Naive thymus-derived CD8-positive, alpha-beta T cell (primary cell): ENCODE measurements at regions not wholly inside any gene's neighbourhood (a gene's known extent, or its start where the extent isn't known, plus 50 kb on each side); places are given as distances from the start of the nearest gene placed in this dataset.

Experiments
- ATAC-seq, 2 donors: fragments of 150-1000 bp; cut with Tn5 transposase in 1 of 2; sonication (Bioruptor Pico), chemical (Tn5 transposase) in 1 of 2; 1 replicate in 1 of 2; 2 replicates in 1 of 2; pipeline ENCODE4 v1.10.0; 2021; ENCODE audit warnings: mild to moderate bottlenecking in 2 of 2, moderate library complexity in 2 of 2
- POLR2A ChIA-PET: fragments of 350-600 bp; sonication (Branson Sonifier 250); formaldehyde crosslinking; loops from one replicate; lab custom pipeline; 2021; ENCODE audit warnings: antibody characterized with exemption; lab: Charles Lee
- DNase-seq, 10 donors: peaks; one replicate each; pipeline versions ENCODE4 v3.0.0 to v3.0.0-alpha.2; 2020 to 2022
- H3K27ac Mint-ChIP-seq, 10 donors: one replicate each; pipeline ENCODE4 v1.8.0; 2020 to 2022; ENCODE audit warnings: mild to moderate bottlenecking in 10 of 10, mixed read lengths in 10 of 10, moderate library complexity in 4 of 10, inconsistent platforms in 1 of 10
- H3K27me3 Mint-ChIP-seq, 5 donors: one replicate each; pipeline ENCODE4 v1.8.0; 2021 to 2022; ENCODE audit warnings: mixed read lengths in 5 of 5
- H3K36me3 Mint-ChIP-seq, 3 donors: one replicate each; pipeline ENCODE4 v1.8.0; 2020 to 2022; ENCODE audit warnings: mixed read lengths in 3 of 3, mild to moderate bottlenecking in 2 of 3, inconsistent platforms in 1 of 3
- H3K4me1 Mint-ChIP-seq, 4 donors: one replicate each; pipeline ENCODE4 v1.8.0; 2021 to 2022; ENCODE audit warnings: mixed read lengths in 4 of 4
- H3K4me3 Mint-ChIP-seq, 10 donors: one replicate each; pipeline ENCODE4 v1.8.0; 2020 to 2022; ENCODE audit warnings: mild to moderate bottlenecking in 10 of 10, mixed read lengths in 10 of 10, moderate library complexity in 6 of 10, inconsistent platforms in 1 of 10
- H3K9me3 Mint-ChIP-seq, 9 donors: one replicate each; pipeline ENCODE4 v1.8.0; 2020 to 2022; ENCODE audit warnings: mixed read lengths in 9 of 9, mild to moderate bottlenecking in 3 of 9, inconsistent platforms in 1 of 9, moderate library complexity in 1 of 9

DNA sequence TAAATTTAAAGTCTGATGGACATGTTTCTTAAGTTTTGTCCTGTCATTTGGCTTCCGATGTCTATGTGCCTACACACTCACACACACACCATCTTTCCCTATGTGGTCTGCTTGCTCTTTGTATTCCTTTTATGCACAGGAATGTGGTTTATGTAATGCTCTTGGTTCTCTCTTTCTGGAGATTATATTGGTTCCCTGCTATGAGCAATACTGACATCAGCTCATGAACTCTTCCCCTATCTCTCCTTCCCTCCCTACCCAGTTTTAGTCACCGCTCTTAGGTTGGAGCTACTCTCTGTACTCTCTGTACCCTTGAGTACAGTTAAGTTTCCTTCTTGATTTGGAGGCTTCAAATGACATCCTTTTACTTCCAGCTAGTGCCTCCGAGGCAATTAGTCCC, 77.9 kb upstream of the MVB12B start:
- Mint-ChIP-seq H3K27me3 (peaks cover 10 to 49% (median 23%) of the 10 kb centered on the region in 5 donors), H3K27ac (no peak overlapping the region), H3K9me3 (peaks cover 7 to 32% (median 15%) of the 10 kb centered on the region in 9 donors), H3K4me3 (no peak overlapping the region), H3K4me1 (no peaks in the 10 kb centered on the region), H3K36me3 (peaks cover 0 to 26% (median 2%) of the 10 kb centered on the region in 3 donors)
- DNase-seq (no peak), ATAC-seq (no peak)
- POLR2A ChIA-PET, result no interaction called here

DNA sequence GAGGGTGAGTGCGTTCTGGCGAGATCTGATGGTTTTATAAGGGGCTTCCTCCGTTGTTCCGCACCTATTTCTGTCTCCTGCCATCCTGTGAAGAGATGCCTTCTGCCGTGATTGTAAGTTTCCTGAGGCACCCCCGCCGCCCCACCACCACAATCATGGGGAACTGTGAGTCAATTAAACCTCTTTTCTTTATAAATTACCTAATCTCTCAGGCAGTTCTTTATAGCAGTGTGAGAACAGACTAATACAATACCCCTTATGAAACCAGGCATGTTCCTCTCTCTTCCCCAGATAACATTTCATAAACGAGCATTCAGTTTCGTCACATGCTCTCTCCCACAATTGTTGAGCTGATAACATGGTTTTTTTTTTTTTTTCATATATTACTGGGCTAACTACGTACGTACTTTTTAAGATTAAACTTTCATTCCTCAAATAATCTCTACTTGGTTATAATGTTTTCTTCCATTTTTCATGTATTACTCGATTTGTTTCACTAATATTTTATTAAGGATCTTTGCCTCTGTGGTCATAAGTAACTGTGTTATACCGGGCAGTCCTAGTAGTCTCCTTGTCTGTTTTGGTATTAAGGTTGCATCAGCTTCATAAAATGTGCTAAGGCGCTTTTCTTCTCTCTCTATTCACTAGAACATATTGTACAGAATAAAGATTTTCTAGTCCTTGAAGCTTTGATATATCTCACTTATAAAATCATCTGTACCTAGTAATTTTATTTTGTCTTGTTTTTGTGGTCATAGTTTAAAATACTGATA, 64.9 kb upstream of the MVB12B start:
- ATAC-seq (no peak), DNase-seq (no peak)
- Mint-ChIP-seq H3K27ac (peak overlapping the region in 1 of 10 donors; percentile 19), H3K9me3 (peaks cover 0 to 24% (median 13%) of the 10 kb centered on the region in 9 donors), H3K4me1 (peaks cover 3 to 9% (median 5%) of the 10 kb centered on the region in 4 donors), H3K27me3 (peaks cover 14 to 53% (median 21%) of the 10 kb centered on the region in 5 donors), H3K4me3 (no peak overlapping the region), H3K36me3 (peaks cover 0 to 16% (median 2%) of the 10 kb centered on the region in 3 donors)
- POLR2A ChIA-PET, result no interaction called here

DNA sequence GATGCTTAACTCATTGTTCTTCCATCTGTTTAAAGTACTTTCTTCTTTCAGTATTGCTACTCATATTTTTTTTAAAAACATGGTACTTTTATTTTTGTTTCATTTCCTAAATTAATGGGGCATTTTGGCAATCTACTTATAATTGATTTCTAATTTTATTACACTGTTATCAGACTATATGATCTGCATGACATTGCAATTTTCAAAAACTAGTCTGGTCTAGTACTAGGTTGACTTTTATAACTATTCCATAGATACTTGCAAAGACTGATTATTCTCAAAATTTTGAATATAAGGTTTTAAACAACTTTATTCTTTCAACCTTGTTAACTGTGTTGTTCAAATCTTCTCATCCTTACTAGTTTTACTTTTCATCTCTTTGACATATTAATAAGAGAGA, 63.9 kb upstream of the MVB12B start:
- peaks cover 3 to 9% (median 5%) of the 10 kb centered on the region in 4 donors for H3K4me1 Mint-ChIP-seq
- DNase-seq (no peak), ATAC-seq (no peak)
- POLR2A ChIA-PET, result no interaction called here
- no peak overlapping the region for H3K4me3 Mint-ChIP-seq
- H3K9me3 Mint-ChIP-seq, result peaks cover 0 to 24% (median 13%) of the 10 kb centered on the region in 9 donors
- peaks cover 0 to 16% (median 2%) of the 10 kb centered on the region in 3 donors for H3K36me3 Mint-ChIP-seq
- H3K27me3 Mint-ChIP-seq, result peaks cover 12 to 51% (median 21%) of the 10 kb centered on the region in 5 donors
- H3K27ac Mint-ChIP-seq, result no peak overlapping the region

DNA sequence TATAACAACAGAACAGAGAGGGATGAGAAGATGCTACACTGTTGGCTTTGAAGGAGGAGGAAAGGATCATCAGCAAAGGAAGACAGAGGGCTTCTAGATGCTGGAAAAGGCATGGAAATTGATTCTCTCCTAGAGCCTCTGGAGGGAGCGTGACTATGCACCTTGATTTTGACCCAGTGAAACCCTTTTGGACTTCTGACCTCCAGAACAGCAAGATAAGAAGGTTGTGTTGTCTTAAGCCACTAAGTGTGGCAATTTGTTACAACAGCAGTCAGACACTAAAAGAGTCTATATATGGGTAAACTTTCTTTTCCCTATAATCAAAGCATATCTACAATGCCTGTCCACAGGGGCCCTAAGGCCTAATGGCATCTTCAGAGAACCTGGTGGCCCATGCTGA, 56.1 kb upstream of the MVB12B start:
- ATAC-seq (no peak), DNase-seq (no peak)
- Mint-ChIP-seq H3K36me3 (peaks cover 0 to 14% (median 2%) of the 10 kb centered on the region in 3 donors), H3K27me3 (peaks cover 4 to 18% (median 11%) of the 10 kb centered on the region in 5 donors), H3K4me3 (no peak overlapping the region), H3K9me3 (peaks cover 0 to 17% (median 2%) of the 10 kb centered on the region in 9 donors), H3K4me1 (no peaks in the 10 kb centered on the region), H3K27ac (no peak overlapping the region)
- POLR2A ChIA-PET, result no interaction called here

DNA sequence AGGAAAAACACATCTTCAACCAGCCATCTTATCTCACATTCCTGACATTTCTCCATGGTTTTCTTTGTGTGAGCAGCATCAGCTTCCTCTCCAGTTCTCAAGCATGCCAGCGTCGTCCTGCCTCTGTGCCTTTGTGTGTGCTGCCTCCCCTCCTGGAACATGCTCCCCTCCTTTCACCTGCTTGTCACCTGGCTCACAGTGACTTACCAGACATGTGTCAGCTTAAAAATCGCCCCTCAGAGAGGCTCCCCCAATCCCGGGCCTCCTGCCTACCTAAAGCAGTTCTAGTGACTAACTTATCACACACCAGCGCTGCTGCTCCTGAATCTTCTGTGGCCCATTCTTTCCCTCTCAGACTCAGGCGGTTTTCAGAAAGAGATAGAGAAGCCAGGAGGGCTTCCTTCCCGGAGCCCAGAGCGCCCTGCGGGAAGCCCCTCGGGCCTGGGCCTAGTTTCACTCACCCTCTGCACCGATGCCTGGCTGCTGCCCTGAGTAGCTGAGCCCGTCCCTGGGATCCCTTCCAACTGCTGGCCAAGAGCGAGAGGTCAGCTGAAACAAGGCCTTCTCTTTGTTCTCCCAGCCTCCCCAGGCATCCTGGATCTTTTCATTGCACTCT, 51.1 kb upstream of the MVB12B start:
- H3K27me3 Mint-ChIP-seq, result peaks cover 13 to 47% (median 27%) of the 10 kb centered on the region in 5 donors
- peaks cover 0 to 24% (median 3%) of the 10 kb centered on the region in 3 donors for H3K36me3 Mint-ChIP-seq
- no peak overlapping the region for H3K4me3 Mint-ChIP-seq
- H3K27ac Mint-ChIP-seq, result peak overlapping the region in 3 of 10 donors; percentile 14 to 64 (median 30)
- no peak for ATAC-seq
- DNase-seq, result no peak
- no peaks in the 10 kb centered on the region for H3K4me1 Mint-ChIP-seq
- peaks cover 2 to 31% (median 10%) of the 10 kb centered on the region in 9 donors for H3K9me3 Mint-ChIP-seq
- POLR2A ChIA-PET, result no interaction called here

DNA sequence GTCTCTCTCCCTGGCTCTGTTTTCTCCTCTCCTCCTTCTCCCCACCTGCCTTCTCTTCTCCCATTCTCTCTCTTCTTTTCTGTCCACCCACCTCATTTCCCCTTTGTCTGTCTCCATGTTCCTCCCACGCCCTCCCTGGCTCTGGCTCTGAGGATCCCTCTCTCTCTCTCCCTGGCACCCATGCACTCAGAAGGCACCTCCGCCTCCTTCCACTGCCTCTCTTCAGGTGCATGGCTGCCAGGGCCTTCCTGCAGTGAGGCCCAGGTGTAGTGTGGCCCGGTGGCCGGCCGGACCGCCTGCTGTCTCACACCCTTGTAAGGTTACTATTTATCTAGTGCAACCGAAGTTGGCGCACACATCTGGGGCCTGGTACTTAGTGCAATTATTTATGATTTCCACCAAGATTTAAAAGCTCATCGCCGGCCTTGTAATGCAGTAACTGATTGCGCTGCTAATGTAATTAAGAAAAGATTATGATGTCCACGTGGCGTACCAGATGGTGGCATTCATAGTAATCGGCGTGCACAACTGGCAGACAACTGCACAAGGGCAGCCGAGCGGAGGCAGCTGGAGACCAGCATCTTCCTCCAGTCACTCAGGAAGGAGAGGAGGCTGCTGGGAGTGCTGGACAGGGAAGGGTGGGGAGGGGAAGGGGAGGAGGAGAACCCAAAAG, 50.4 kb upstream of the MVB12B start:
- H3K36me3 Mint-ChIP-seq, result peaks cover 0 to 24% (median 3%) of the 10 kb centered on the region in 3 donors
- peaks cover 2 to 31% (median 10%) of the 10 kb centered on the region in 9 donors for H3K9me3 Mint-ChIP-seq
- no peak for DNase-seq
- peaks cover 13 to 47% (median 27%) of the 10 kb centered on the region in 5 donors for H3K27me3 Mint-ChIP-seq
- POLR2A ChIA-PET, result no interaction called here
- no peaks in the 10 kb centered on the region for H3K4me1 Mint-ChIP-seq
- no peak for ATAC-seq
- H3K4me3 Mint-ChIP-seq, result no peak overlapping the region
- H3K27ac Mint-ChIP-seq, result peak overlapping the region in 2 of 10 donors; percentile 14 to 64
